HG03175 (cell line): ENCODE measurements at regions not wholly inside any gene's neighbourhood (a gene's known extent, or its start where the extent isn't known, plus 50 kb on each side); places are given as distances from the start of the nearest gene placed in this dataset.

Source experiments
- ATAC-seq: cut with Tn5 transposase; IDR thresholded peaks from one replicate; pipeline ENCODE4 v1.9.1; 2021; ENCODE audit warnings: mild to moderate bottlenecking, moderate library complexity; ENCODE audit not compliant: unreplicated experiment

GRCh38 chr13:58160980-58161379 lies 529.4 kb downstream of the PCDH17 start:
- ATAC-seq: no peak

GRCh38 chr13:58165617-58166016 lies 534.1 kb downstream of the PCDH17 start:
- no peak for ATAC-seq

DNA sequence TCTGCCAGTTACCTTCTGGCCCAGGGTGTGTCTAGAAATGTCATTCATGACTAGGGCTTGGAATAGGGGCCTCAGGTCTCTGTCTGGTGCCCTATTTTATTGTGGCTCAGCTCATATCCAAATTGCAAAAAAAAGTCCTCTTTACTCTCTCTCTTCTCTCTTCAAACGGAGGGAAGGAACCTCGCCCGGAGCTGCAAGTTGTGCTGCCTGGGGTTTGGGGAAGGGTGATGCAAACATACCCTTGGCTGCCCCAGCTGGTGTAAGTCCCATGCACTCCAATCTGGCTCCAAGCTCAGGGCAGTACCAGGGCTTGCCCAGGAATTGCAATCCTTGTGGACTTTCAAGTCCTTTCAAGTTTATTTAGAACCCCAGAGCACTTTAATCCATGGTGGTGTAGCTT lies 549.6 kb downstream of the PCDH17 start:
- ATAC-seq: no peak

DNA sequence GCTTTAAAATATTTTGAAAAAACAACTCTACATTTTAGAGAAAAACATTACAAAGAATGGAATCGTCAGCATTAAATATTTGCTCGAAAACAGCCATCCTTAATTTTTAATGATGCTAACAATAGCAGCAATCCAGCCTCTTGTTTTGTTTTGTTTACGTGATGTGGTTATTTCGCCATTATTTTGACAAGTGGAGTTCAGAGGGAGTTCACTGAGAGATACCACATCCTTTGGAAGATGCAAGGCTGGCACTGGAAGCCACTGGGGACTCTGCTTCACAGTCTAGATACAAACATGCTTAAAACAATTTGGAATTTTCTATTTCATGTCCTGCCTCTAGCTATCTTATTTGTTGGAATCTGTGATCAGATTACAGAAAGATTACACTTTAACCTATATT lies 556.3 kb downstream of the PCDH17 start:
- no peak for ATAC-seq

DNA sequence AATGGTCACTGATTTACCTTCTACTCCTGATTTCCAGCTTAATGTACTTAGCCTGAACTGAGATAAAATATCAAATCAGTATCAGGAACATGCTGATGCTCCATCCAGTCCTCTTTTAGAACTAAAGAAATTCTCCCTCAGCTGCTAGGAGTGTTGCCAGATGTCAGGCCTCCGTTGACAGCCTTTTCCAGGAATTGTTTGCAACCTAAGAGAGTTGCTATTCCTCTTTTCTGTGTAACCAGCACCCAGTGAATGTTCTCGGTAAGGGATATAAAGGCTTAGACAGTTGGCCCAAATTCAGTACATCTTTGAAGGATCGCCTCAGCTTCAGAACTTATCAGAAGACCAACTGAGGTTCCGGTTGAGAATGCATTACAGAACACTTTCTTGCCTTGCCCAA lies 559.0 kb downstream of the PCDH17 start:
- ATAC-seq: no peak

DNA sequence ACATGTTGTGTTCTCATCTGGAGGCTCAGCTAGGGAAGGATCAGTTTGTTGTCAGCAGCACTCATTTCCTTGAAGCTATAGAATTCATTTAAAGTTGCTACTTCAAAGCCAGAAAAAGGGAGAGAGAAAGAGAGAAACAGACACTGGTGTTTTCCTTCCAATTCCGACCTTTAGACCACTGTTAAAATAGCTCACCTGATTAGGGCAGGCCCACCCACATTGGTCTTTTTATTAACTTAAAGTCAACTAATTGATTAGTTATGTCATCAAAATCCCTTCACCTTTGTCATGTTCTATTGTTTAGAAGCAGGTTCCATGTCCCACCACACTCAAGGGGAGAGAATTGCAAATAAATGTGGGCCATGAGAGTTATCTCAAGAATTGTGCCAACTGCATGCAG lies 560.2 kb downstream of the PCDH17 start:
- no peak for ATAC-seq

- no peak for ATAC-seq
Measured at GRCh38 chr13:58202099-58202498, 570.6 kb downstream of the PCDH17 start.

- no peak for ATAC-seq
Measured at GRCh38 chr13:58207501-58207900, 576.0 kb downstream of the PCDH17 start.

DNA sequence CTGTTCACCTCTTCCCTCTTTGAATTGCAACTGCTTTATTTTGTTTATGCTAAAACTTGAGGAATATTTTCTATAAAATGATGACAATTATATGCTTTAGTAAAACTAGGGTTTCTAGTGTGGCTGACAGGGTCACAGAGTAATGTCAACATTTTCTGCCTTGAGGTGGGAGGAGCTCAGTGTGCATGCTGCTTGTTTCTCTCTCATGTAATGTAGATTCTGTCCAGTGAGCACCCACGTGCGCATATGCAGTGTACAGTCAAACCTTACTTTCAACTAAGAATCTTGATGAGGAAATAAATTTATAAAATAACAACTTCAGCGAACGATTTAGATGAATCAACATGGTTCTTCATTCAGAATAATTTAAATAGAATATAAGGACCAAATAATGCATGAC lies 603.9 kb downstream of the PCDH17 start:
- no peak for ATAC-seq

- no peak for ATAC-seq
Measured at GRCh38 chr13:58238972-58239773, 607.6 kb downstream of the PCDH17 start.

- no peak for ATAC-seq
Measured at GRCh38 chr13:58239774-58240268, 608.3 kb downstream of the PCDH17 start.

- no peak for ATAC-seq
Measured at GRCh38 chr13:58247080-58247479, 615.5 kb downstream of the PCDH17 start.

DNA sequence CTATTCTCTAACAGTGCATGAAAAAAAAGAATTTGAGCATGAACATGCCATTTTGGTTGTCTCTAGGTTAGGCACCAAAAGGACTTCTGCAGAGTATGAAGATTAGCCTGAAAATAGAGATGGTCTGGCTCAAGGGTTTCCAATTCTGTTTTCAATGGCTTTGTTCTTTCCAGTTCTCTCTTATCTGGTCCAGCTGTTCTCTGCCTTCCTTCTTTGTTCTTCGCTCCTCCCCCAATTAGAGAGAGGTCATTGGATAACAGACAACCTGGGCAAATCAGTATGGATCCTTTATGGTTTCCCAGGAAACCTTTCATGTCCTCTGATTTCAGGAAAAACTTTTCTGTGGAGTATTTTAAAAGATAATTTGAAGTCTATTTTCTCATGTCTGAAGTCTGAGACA lies 623.4 kb downstream of the PCDH17 start:
- no peak for ATAC-seq

- ATAC-seq: no peak
Measured at GRCh38 chr13:58266271-58266670, 634.7 kb downstream of the PCDH17 start.

DNA sequence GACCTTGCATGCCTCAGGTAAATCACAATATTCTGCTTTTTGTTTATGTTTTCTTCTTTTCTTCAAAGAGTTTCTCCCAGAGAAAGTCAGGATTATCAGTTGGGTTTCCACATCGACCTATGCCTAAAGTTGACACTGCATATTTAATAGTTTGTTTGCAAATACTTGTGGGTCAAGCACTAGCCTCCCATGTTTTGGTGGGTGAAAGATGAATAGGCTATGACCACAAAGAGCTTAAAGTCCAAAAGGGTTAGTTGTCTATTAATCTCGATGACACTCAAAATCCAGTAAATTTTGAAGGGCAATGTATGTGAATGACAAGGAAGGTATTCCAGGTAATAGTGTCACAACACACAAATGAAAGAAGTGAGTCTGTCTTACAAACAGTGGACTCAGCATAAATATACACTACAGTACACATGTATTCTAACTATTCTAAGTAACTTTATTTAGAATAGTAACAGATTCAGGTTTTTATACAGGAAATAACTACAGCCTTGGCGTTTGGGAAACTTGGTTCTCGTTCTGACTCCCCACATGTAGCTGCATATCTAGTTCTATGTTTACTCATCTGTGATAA lies 667.1 kb downstream of the PCDH17 start:
- ATAC-seq: no peak

DNA sequence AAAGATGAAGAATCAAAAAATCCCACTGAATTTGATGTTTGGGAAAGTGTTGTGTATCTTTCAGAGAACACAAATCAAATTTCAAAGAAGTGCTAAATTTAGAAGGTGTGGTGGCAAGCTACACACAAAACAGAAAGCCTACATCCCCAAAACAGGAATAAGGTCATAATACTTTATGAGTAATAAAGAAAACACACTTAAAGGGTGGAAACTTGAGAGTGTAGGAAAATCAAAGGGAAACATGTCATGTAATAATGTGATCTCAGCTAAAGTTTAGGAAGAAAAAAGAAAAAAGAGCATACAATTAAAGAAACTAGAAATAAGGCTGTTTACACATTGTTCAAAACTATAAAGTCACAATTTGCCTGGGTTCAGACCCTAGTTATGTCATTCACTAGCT lies 668.7 kb downstream of the PCDH17 start:
- ATAC-seq: no peak

- ATAC-seq: no peak
Measured at GRCh38 chr13:58300974-58301681, 669.6 kb downstream of the PCDH17 start.

GRCh38 chr13:58302349-58302748 lies 670.8 kb downstream of the PCDH17 start:
- no peak for ATAC-seq

- no peak for ATAC-seq
Measured at GRCh38 chr13:58306062-58306461, 674.5 kb downstream of the PCDH17 start.

GRCh38 chr13:58313219-58313618 lies 681.7 kb downstream of the PCDH17 start:
- ATAC-seq: no peak

DNA sequence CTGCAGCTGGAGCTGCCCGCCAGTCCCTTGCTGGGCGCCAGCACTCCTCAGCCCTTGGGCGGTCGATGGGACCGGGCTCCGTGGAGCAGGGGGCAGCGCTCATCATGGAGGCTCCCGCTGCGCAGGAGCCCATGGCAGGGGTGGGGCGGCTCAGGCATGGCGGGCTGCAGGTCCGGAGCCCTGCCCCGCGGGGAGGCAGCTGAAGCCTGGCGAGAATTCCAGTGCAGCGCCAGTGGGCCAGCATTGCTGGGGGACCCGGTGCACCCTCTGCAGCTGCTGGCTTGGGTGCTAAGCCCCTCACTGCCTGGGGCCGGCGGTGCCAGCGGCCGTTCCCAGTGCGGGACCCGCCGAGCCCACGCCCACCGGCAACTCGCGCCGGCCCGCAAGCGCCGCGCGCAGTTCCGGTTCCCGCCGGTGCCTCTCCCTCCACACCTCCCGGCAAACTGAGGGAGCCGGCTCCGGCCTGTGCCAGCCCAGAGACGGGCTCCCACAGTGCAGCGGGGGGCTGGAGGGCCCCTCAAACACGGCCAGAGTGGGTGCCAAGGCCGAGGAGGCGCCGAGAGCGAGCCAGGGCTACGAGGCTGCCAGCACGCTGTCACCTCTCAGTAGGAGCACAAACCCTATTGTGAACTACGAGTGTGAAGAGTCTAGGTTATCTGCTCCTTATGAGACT lies 687.1 kb downstream of the PCDH17 start:
- ATAC-seq: no peak
